K562 (cell line): ENCODE measurements at regions not wholly inside any gene's neighbourhood (a gene's known extent, or its start where the extent isn't known, plus 50 kb on each side); places are given as distances from the start of the nearest gene placed in this dataset.

Experiments
- PML ChIP-seq: IDR thresholded peaks from 2 replicates; pipeline ENCODE4 v1.6.1; 2012; ENCODE audit warnings: low read length, inconsistent platforms
- ZNF318 ChIP-seq, 2 experiments: fragments of 450-650 bp; IDR thresholded peaks; 2 replicates each; pipeline ENCODE4 v1.6.1; 2016; ENCODE audit warnings: mild to moderate bottlenecking in 2 of 2, borderline replicate concordance in 1 of 2, low read depth in 1 of 2, moderate library complexity in 1 of 2
- TF ChIP-seq, protein P1 (sequence below): IDR thresholded peaks from 3 replicates; pipeline ENCODE4 v1.6.1; 2011; ENCODE audit warnings: borderline replicate concordance, mild to moderate bottlenecking; ENCODE audit not compliant: insufficient read length, insufficient read depth

DNA sequence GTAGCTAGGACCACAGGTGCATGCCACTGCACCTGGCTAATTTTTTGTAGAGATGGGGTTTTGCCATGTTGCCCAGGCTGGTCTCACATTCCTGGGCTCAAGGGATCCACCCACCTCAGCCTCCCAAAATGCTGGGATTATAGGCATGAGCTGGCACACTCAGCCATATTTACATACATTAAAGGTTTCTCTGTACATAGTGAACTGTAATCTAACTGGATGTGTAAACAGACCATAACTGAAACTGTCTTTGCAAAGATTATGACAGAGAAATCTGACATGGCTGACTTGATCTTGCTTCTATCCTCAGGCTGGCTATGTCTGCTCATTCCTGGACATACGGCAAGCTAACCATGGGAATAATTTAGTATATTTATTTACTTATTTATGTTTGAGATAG lies 139.2 kb upstream of the XPO1 start (continued):
- TF ChIP-seq ZNF318 (IDR thresholded peaks at IDR 0.05; ENCODE audit: borderline replicate concordance in 1 of 2, low read depth in 1 of 2) (no peak), PML (no peak)
- TF ChIP-seq, protein P1, sequence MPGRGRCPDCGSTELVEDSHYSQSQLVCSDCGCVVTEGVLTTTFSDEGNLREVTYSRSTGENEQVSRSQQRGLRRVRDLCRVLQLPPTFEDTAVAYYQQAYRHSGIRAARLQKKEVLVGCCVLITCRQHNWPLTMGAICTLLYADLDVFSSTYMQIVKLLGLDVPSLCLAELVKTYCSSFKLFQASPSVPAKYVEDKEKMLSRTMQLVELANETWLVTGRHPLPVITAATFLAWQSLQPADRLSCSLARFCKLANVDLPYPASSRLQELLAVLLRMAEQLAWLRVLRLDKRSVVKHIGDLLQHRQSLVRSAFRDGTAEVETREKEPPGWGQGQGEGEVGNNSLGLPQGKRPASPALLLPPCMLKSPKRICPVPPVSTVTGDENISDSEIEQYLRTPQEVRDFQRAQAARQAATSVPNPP, result no peak
